ENCODE measurements at regions not wholly inside any gene's neighbourhood (a gene's known extent, or its start where the extent isn't known, plus 50 kb on each side); places are given as distances from the start of the nearest gene placed in this dataset.

DNA sequence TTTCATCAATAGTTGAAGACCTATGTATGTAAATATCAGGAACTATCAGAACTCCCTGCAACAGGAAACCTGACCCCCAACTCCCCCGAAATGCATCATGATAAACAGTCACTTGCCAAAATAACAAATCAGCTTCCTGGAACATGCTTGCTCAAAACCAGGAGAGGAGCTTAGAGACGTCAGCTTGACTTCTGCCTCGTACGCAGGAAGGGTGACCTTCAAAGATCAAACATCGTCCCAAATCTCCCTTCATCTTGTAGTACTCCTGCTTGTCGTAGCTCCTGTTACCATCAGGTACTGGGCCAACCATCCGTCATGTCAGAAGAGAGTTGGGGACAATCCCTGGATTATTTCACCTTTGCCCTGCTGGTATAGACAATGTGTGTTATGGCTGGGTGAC lies 396.1 kb downstream of the GADD45G start:
- TF ChIP-seq, protein P1, sequence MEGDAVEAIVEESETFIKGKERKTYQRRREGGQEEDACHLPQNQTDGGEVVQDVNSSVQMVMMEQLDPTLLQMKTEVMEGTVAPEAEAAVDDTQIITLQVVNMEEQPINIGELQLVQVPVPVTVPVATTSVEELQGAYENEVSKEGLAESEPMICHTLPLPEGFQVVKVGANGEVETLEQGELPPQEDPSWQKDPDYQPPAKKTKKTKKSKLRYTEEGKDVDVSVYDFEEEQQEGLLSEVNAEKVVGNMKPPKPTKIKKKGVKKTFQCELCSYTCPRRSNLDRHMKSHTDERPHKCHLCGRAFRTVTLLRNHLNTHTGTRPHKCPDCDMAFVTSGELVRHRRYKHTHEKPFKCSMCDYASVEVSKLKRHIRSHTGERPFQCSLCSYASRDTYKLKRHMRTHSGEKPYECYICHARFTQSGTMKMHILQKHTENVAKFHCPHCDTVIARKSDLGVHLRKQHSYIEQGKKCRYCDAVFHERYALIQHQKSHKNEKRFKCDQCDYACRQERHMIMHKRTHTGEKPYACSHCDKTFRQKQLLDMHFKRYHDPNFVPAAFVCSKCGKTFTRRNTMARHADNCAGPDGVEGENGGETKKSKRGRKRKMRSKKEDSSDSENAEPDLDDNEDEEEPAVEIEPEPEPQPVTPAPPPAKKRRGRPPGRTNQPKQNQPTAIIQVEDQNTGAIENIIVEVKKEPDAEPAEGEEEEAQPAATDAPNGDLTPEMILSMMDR (IDR thresholded peaks at IDR 0.05; ENCODE audit: low read length) = no peak
- no peak for TF ChIP-seq EZH2 (IDR thresholded peaks at IDR 0.05; ENCODE audit: borderline replicate concordance, low read length)

Measured in OCI-LY1 (cell line).